Colonic mucosa (tissue), 4 donors: ENCODE measurements at regions not wholly inside any gene's neighbourhood (a gene's known extent, or its start where the extent isn't known, plus 50 kb on each side); places are given as distances from the start of the nearest gene placed in this dataset.

ENCODE experiments used
- DNase-seq: peaks from one replicate; pipeline ENCODE4 v3.0.0-alpha.2; 2020
- H3K27ac ChIP-seq: fragments of 200-600 bp; one replicate; pipeline ENCODE4 v1.8.0; 2021
- H3K27me3 ChIP-seq: fragments of 200-600 bp; one replicate; pipeline ENCODE4 v1.8.0; 2021
- H3K36me3 ChIP-seq: fragments of 200-600 bp; one replicate; pipeline ENCODE4 v1.8.0; 2021
- H3K4me1 ChIP-seq: fragments of 200-600 bp; one replicate; pipeline ENCODE4 v1.8.0; 2021; ENCODE audit warnings: mild to moderate bottlenecking
- H3K4me3 ChIP-seq: fragments of 200-600 bp; one replicate; pipeline ENCODE4 v1.8.0; 2021
- H3K9ac ChIP-seq, 2 donors: one replicate each; pipeline ENCODE4 v1.7.0; 2013; ENCODE audit warnings: control low read depth in 2 of 2, low read depth in 2 of 2, low read length in 2 of 2
- H3K9me3 ChIP-seq: fragments of 200-600 bp; one replicate; pipeline ENCODE4 v1.8.0; 2021
- intact Hi-C: fragments of 100-400 bp; cut with DNase I; formaldehyde crosslinking; loops from one replicate; pipeline ENCODE4 v1.14.1; 2022
- TF ChIP-seq, protein P1 (sequence below): fragments of 200-600 bp; IDR thresholded peaks from one replicate; pipeline ENCODE4 v1.8.0; 2022; ENCODE audit warnings: antibody characterized with exemption, mild to moderate bottlenecking
- donor health status: healthy.
- donor health status: DM: no; HTN: no; CAD: no.
- donor health status: DM: no; HTN: no; CAD: no.

GRCh38 chr20:16944745-16945144 is 196.6 kb downstream of the OTOR start:
- H3K9ac ChIP-seq: no peak overlapping the region
- no peak overlapping the region for H3K27ac ChIP-seq
- H3K36me3 ChIP-seq: no peaks in the 10 kb centered on the region
- intact Hi-C loops: no loop called here
- no peaks in the 10 kb centered on the region for H3K4me1 ChIP-seq
- no peak for DNase-seq
- no peaks in the 10 kb centered on the region for H3K9me3 ChIP-seq
- H3K4me3 ChIP-seq: no peak overlapping the region
- no peaks in the 10 kb centered on the region for H3K27me3 ChIP-seq
- TF ChIP-seq, protein P1, sequence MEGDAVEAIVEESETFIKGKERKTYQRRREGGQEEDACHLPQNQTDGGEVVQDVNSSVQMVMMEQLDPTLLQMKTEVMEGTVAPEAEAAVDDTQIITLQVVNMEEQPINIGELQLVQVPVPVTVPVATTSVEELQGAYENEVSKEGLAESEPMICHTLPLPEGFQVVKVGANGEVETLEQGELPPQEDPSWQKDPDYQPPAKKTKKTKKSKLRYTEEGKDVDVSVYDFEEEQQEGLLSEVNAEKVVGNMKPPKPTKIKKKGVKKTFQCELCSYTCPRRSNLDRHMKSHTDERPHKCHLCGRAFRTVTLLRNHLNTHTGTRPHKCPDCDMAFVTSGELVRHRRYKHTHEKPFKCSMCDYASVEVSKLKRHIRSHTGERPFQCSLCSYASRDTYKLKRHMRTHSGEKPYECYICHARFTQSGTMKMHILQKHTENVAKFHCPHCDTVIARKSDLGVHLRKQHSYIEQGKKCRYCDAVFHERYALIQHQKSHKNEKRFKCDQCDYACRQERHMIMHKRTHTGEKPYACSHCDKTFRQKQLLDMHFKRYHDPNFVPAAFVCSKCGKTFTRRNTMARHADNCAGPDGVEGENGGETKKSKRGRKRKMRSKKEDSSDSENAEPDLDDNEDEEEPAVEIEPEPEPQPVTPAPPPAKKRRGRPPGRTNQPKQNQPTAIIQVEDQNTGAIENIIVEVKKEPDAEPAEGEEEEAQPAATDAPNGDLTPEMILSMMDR: no peak

DNA sequence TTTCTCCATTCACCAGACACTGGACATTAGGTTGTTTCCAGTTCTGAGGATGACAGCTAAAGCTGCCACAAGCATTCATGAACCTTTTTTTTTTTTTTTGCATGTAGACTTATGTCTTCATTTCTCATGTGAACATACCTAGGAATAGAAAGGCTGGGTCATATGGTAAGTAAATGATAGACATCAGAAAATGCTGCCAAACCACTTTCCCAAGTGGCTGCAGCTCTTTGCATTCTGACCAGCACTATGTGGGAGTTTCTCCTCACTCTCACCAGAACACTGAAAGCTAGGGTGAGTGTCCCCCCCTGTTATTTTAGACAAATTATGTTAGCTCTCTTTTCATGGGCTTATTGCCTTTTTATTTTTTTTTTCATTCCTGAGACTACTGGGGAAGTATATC is 197.5 kb downstream of the OTOR start:
- Histone ChIP-seq H3K27me3 (no peaks in the 10 kb centered on the region), H3K9ac (no peak overlapping the region), H3K4me3 (no peak overlapping the region), H3K9me3 (no peaks in the 10 kb centered on the region), H3K27ac (no peak overlapping the region), H3K36me3 (no peaks in the 10 kb centered on the region), H3K4me1 (no peaks in the 10 kb centered on the region)
- no peak for DNase-seq
- TF ChIP-seq, protein P1: no peak
- intact Hi-C loops: no loop called here

GRCh38 chr20:16946097-16946496 is 197.9 kb downstream of the OTOR start:
- no peak overlapping the region for H3K4me3 ChIP-seq
- no peaks in the 10 kb centered on the region for H3K36me3 ChIP-seq
- TF ChIP-seq, protein P1: no peak
- no peak for DNase-seq
- no peaks in the 10 kb centered on the region for H3K4me1 ChIP-seq
- no peaks in the 10 kb centered on the region for H3K9me3 ChIP-seq
- intact Hi-C loops: no loop called here
- H3K27me3 ChIP-seq: no peaks in the 10 kb centered on the region
- no peak overlapping the region for H3K27ac ChIP-seq
- H3K9ac ChIP-seq: no peak overlapping the region

DNA sequence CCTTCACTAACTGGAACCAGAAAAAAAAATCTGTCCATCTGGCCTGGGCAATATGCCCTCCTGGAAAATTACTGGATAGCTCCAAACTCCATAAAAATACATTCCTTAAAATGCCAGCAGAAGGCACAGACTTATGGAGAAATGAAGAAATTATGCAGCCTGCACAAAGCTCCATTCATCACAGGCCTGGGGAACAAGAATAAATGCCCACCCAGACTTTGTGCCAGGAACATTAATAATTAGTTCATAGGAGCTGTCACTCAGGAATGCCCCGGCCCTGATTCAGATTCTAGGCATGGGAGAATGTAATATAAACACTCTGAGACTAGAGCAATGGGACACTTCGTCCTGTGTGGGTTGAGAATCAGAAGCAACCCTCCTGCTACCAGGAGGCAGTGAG is 199.3 kb downstream of the OTOR start:
- Histone ChIP-seq H3K27me3 (no peaks in the 10 kb centered on the region), H3K9ac (no peak overlapping the region), H3K4me3 (no peak overlapping the region), H3K9me3 (no peaks in the 10 kb centered on the region), H3K4me1 (no peaks in the 10 kb centered on the region), H3K36me3 (no peaks in the 10 kb centered on the region), H3K27ac (no peak overlapping the region)
- no peak for DNase-seq
- intact Hi-C loops: no loop called here
- TF ChIP-seq, protein P1: no peak

- H3K9ac ChIP-seq: no peak overlapping the region
- no peaks in the 10 kb centered on the region for H3K9me3 ChIP-seq
- TF ChIP-seq, protein P1: no peak
- H3K27ac ChIP-seq: no peak overlapping the region
- no peaks in the 10 kb centered on the region for H3K36me3 ChIP-seq
- intact Hi-C loops: no loop called here
- no peaks in the 10 kb centered on the region for H3K4me1 ChIP-seq
- no peaks in the 10 kb centered on the region for H3K27me3 ChIP-seq
- H3K4me3 ChIP-seq: no peak overlapping the region
- no peak for DNase-seq
These were observed 203.7 kb downstream of the OTOR start for GRCh38 chr20:16951876-16952275.

DNA sequence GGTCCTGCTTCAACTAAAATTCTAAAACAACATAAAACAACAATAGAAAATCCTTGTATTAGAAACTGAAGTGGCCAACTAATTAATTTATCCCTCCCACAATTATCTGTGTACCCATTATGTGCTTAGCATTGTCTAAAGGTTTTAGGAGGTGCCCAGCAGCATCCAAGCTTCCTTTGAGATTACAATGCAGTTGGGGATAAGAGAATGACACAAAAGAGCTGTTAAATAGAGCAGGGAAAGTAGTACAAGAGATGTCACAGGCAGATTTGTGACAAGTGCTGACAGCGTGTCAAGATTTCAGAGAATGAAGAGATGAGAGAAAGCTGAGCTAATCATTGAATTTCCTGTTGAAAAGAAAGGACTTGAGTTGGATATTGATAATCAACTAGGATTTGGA is 204.8 kb downstream of the OTOR start:
- TF ChIP-seq, protein P1: no peak
- Histone ChIP-seq H3K4me1 (no peaks in the 10 kb centered on the region), H3K9ac (no peak overlapping the region), H3K27me3 (no peaks in the 10 kb centered on the region), H3K9me3 (no peaks in the 10 kb centered on the region), H3K4me3 (no peak overlapping the region), H3K27ac (no peak overlapping the region), H3K36me3 (no peaks in the 10 kb centered on the region)
- DNase-seq: no peak
- intact Hi-C loops: no loop called here
